Upper lobe of left lung (tissue), 6 donors: ENCODE measurements at regions not wholly inside any gene's neighbourhood (a gene's known extent, or its start where the extent isn't known, plus 50 kb on each side); places are given as distances from the start of the nearest gene placed in this dataset.
A peak's percentile ranks its signal among the peaks of the same experiment; 100 is the strongest.
"Not testable (repeated sequence)": the region's sequence is repeated elsewhere in the genome, so short reads cannot be mapped to it uniquely, and the experiment has no call there.

Experiments used
- ATAC-seq, 2 donors: fragments of 200-7000 bp; cut with Tn5 transposase; one replicate each; pipeline ENCODE4 v1.9.1; 2022; ENCODE audit warnings: mild to moderate bottlenecking in 2 of 2, moderate library complexity in 2 of 2; ENCODE audit not compliant: low FRiP score in 2 of 2
- DNase-seq, 2 donors: peaks; one replicate each; pipeline ENCODE4 v3.0.0-alpha.2; 2019 to 2020
- H3K27ac ChIP-seq, 4 donors: fragments of 200-600 bp; sonication (generic); one replicate each; pipeline ENCODE4 v1.5.1; 2016 to 2019
- H3K27me3 ChIP-seq, 4 donors: fragments of 200-600 bp; sonication (generic); one replicate each; pipeline ENCODE4 v1.5.1; 2017 to 2019
- H3K36me3 ChIP-seq, 4 donors: fragments of 200-600 bp; sonication (generic); one replicate each; pipeline ENCODE4 v1.5.1; 2016 to 2019
- H3K4me1 ChIP-seq, 4 donors: fragments of 200-600 bp; sonication (generic); one replicate each; pipeline ENCODE4 v1.5.1; 2018 to 2019
- H3K4me3 ChIP-seq, 4 donors: fragments of 200-600 bp; sonication (generic); one replicate each; pipeline ENCODE4 v1.5.1; 2017 to 2019; ENCODE audit warnings: mild to moderate bottlenecking in 2 of 4, moderate library complexity in 1 of 4
- H3K9me3 ChIP-seq, 4 donors: fragments of 200-600 bp; sonication (generic); one replicate each; pipeline ENCODE4 v1.5.1; 2018 to 2019
- EP300 ChIP-seq, 4 donors: sonication (generic); formaldehyde crosslinking; IDR thresholded peaks; one replicate each; pipeline ENCODE4 v1.5.1; 2017; ENCODE audit warnings: antibody characterized with exemption in 4 of 4, control low read depth in 2 of 4
- POLR2A ChIP-seq, 4 donors: fragments of 450-650 bp; IDR thresholded peaks; one replicate each; pipeline ENCODE4 v1.5.1; 2016 to 2017; ENCODE audit warnings: antibody characterized with exemption in 4 of 4, mild to moderate bottlenecking in 2 of 4
- POLR2AphosphoS5 ChIP-seq, 2 donors: sonication (generic); formaldehyde crosslinking; IDR thresholded peaks; one replicate each; pipeline ENCODE4 v1.5.1; 2017; ENCODE audit warnings: antibody characterized with exemption in 2 of 2
- WGBS, 2 donors: methylation state at CpG; one replicate each; pipeline ENCODE4 v1.1.5; 2017 to 2018; 5-methylcytosine and 5-hydroxymethylcytosine counted together
- TF ChIP-seq, protein P1 (sequence below), 6 experiments: fragments of 450-650 bp in 4 of 6; fragments of 200-600 bp in 2 of 6; sonication (generic) in 2 of 6; IDR thresholded peaks; one replicate each; pipeline ENCODE4 v1.5.1; 2016 to 2019; ENCODE audit warnings: antibody characterized with exemption in 6 of 6
- donor health status: DM: no; HTN: no; CAD: no; lungs with moderate emphysema.
- donor health status: DM: no; HTN: yes; CAD: no; lungs with severe emphysema.

DNA sequence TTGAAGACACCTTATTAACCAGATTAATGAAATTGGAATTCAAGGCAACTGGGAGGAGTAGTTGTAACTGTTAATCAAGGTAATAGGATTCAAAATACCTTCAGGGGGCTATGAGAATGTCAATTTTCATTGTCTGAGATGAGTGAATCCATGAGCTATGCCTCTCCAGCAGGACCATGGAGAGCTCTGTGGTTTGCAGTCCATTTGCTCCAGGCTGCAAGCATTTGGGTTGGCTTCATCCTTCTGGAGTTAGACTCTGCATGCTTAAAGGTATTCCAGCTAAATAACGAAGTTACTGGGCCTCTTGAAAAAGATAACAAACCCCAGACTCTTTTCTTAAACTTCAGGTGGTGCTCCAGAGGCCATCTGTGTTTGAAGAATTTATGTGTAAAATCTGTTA lies 207.1 kb upstream of the SLC8A1 start:
- Histone ChIP-seq H3K4me1 (no peaks in the 10 kb centered on the region), H3K36me3 (no peaks in the 10 kb centered on the region), H3K27me3 (no peaks in the 10 kb centered on the region), H3K4me3 (no peak overlapping the region), H3K9me3 (no peaks in the 10 kb centered on the region), H3K27ac (no peak overlapping the region)
- ATAC-seq (no peak), DNase-seq (no peak)
- no peak for TF ChIP-seq EP300 (IDR thresholded peaks at IDR 0.05)
- 27 to 50% methylated on average over 1 of the region's 1 CpG for WGBS, 2 donors

- WGBS, 2 donors, result 59 to 63% methylated on average over 3 of the region's 3 CpGs
- ATAC-seq (no peak), DNase-seq (no peak)
Measured at GRCh38 chr2:40665493-40666232, 213.8 kb upstream of the SLC8A1 start.

GRCh38 chr2:40666398-40666797 lies 214.5 kb upstream of the SLC8A1 start:
- no peak overlapping the region for H3K4me3 ChIP-seq
- H3K27me3 ChIP-seq, result no peaks in the 10 kb centered on the region
- H3K4me1 ChIP-seq, result no peaks in the 10 kb centered on the region
- no peaks in the 10 kb centered on the region for H3K9me3 ChIP-seq
- TF ChIP-seq, protein P1, sequence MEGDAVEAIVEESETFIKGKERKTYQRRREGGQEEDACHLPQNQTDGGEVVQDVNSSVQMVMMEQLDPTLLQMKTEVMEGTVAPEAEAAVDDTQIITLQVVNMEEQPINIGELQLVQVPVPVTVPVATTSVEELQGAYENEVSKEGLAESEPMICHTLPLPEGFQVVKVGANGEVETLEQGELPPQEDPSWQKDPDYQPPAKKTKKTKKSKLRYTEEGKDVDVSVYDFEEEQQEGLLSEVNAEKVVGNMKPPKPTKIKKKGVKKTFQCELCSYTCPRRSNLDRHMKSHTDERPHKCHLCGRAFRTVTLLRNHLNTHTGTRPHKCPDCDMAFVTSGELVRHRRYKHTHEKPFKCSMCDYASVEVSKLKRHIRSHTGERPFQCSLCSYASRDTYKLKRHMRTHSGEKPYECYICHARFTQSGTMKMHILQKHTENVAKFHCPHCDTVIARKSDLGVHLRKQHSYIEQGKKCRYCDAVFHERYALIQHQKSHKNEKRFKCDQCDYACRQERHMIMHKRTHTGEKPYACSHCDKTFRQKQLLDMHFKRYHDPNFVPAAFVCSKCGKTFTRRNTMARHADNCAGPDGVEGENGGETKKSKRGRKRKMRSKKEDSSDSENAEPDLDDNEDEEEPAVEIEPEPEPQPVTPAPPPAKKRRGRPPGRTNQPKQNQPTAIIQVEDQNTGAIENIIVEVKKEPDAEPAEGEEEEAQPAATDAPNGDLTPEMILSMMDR (IDR thresholded peaks at IDR 0.05), result no peak
- TF ChIP-seq POLR2AphosphoS5 (IDR thresholded peaks at IDR 0.05) (no peak), POLR2A (IDR thresholded peaks at IDR 0.05) (no peak), EP300 (IDR thresholded peaks at IDR 0.05) (no peak)
- DNase-seq (no peak), ATAC-seq (no peak)
- H3K27ac ChIP-seq, result no peak overlapping the region
- no peaks in the 10 kb centered on the region for H3K36me3 ChIP-seq
- 81 to 86% methylated on average over 4 of the region's 4 CpGs for WGBS, 2 donors

More at GRCh38 chr2:40665493-40666232, 213.8 kb upstream of the SLC8A1 start:
- no peak overlapping the region for H3K27ac ChIP-seq
- no peak overlapping the region for H3K4me3 ChIP-seq
- TF ChIP-seq POLR2AphosphoS5 (IDR thresholded peaks at IDR 0.05), result no peak
- H3K36me3 ChIP-seq, result no peaks in the 10 kb centered on the region
- no peaks in the 10 kb centered on the region for H3K4me1 ChIP-seq
- H3K9me3 ChIP-seq, result no peaks in the 10 kb centered on the region
- no peaks in the 10 kb centered on the region for H3K27me3 ChIP-seq

- Histone ChIP-seq H3K27ac (no peak overlapping the region), H3K9me3 (no peaks in the 10 kb centered on the region), H3K36me3 (no peaks in the 10 kb centered on the region), H3K27me3 (no peaks in the 10 kb centered on the region), H3K4me1 (no peaks in the 10 kb centered on the region), H3K4me3 (no peak overlapping the region)
- WGBS, 2 donors, result 30 to 34% methylated on average over 3 of the region's 3 CpGs
- TF ChIP-seq POLR2AphosphoS5 (IDR thresholded peaks at IDR 0.05) (no peak), POLR2A (IDR thresholded peaks at IDR 0.05) (no peak), EP300 (IDR thresholded peaks at IDR 0.05) (no peak)
- TF ChIP-seq, protein P1 (IDR thresholded peaks at IDR 0.05), result no peak
- DNase-seq, result no peak
- peak in 1 of 2 donors; percentile 51 for ATAC-seq
Measured at GRCh38 chr2:40668425-40668824, 216.5 kb upstream of the SLC8A1 start.

GRCh38 chr2:40676134-40676790 lies 224.4 kb upstream of the SLC8A1 start:
- DNase-seq, H3K4me1 ChIP-seq, H3K4me3 ChIP-seq, H3K27ac ChIP-seq, H3K9me3 ChIP-seq, H3K27me3 ChIP-seq, H3K36me3 ChIP-seq, ATAC-seq: not testable (repeated sequence)
- 54 to 71% methylated on average over 4 of the region's 4 CpGs for WGBS, 2 donors

- DNase-seq, result no peak
- WGBS, 2 donors, result 19 to 36% methylated on average over 2 of the region's 2 CpGs
Measured at GRCh38 chr2:40680547-40680946, 228.7 kb upstream of the SLC8A1 start.

More at GRCh38 chr2:40680547-40680946, 228.7 kb upstream of the SLC8A1 start:
- Histone ChIP-seq H3K36me3 (no peaks in the 10 kb centered on the region), H3K9me3 (peaks cover 0 to 9% (median 0%) of the 10 kb centered on the region in 4 donors), H3K27ac (no peak overlapping the region), H3K4me3 (peak overlapping the region in 2 of 4 donors; percentile 13 to 27), H3K27me3 (no peaks in the 10 kb centered on the region), H3K4me1 (no peaks in the 10 kb centered on the region)
- no peak for ATAC-seq
- TF ChIP-seq, protein P1 (IDR thresholded peaks at IDR 0.05), result no peak
- TF ChIP-seq EP300 (IDR thresholded peaks at IDR 0.05), result no peak
- TF ChIP-seq POLR2A (IDR thresholded peaks at IDR 0.05), result no peak
- TF ChIP-seq POLR2AphosphoS5 (IDR thresholded peaks at IDR 0.05), result no peak
